HG03565 (cell line): ENCODE measurements at regions not wholly inside any gene's neighbourhood (a gene's known extent, or its start where the extent isn't known, plus 50 kb on each side); places are given as distances from the start of the nearest gene placed in this dataset.
"Not testable (repeated sequence)": the region's sequence is repeated elsewhere in the genome, so short reads cannot be mapped to it uniquely, and the experiment has no call there.

Source experiments
- ATAC-seq: cut with Tn5 transposase; IDR thresholded peaks from one replicate; pipeline ENCODE4 v1.9.1; 2021; ENCODE audit warnings: mild to moderate bottlenecking, moderate library complexity; ENCODE audit not compliant: unreplicated experiment

DNA sequence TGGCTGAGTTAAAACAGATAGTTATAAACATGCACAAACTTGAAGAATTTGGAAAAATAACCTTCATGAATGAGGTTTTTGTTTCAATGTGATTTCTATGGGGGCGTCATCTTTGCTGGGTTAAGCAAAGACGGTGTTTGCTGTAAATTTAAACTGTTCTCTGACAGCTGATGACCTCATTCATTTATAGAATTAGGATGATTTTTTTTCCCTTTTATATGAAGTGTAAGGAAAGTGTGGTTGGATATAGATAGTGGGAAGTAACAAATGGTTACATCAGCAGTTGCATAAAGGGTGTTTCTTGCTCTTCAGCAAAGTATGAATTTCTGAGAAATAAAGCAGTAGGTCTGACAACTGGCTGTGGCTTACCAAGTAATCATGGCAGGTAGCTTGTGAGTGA is 137.2 kb upstream of the CENPW start:
- no peak for ATAC-seq

DNA sequence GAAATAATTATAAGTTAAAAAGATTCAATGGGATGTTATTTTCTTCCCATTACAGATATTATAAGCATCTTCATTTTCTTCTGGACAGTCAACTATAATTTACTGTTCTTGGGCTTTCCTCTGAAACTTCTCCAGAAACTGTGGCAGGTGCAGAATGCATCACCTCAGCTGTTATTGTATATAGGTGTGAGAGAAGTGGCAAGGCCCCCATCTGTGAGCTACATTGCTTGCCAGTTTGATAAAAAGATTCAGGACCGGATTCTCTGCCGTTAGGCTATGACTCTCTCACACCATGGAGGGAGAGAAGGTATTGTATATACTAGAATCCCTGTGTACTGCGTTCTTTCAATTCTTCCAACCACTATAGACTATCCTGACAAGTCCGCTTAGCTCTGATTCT is 135.8 kb upstream of the CENPW start:
- ATAC-seq = no peak

DNA sequence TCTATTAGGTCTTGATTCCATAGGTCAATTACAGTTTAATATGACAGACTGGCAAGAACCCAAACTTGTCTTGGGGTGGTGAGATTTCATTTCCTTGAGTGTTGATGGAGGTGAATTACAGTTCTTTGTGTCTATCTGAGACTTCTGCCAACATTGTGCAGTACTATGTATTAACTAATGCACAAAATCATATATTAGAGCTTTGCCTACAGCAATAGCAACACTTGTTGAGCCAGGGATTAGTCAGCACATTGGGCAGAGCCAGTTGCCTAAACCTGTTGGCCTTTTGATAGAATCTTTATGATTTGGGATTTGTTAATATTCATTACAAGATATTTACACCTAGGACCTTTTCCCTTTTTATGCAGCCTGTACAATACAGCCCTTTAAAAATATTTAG is 135.3 kb upstream of the CENPW start:
- ATAC-seq = no peak

DNA sequence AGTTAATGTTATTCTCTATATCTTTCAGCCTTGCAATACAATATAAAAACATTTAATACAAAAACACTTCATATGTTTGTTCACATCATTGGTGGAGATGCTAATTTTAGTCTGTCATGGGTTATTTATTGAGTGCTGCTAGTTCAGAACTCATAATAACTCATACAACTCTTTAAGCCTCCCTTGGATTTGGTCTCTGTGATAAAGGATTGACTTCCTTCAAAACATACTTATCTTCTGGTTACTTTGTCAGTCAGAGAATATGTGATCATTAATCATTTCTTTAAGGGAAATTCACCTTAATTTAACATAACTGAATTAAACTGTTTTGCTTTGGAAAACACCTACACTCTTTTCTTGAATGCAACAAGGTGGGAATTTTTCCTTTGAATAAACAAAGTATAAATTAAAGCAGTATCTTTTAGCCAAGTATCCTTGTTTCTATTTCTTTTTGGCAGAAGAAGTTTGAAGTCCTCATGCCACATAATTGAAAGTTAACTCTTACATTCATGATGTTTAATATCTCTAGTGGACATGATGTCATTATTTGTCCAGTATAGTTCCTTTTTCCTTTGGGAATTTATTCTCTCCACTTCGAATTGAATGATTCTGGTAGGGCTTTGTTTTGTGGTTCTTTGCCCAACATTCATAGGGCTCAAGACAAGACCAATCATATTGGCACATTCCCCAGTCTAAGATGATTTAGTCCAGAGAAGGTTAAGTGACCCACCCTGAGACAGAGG is 133.2 kb upstream of the CENPW start:
- ATAC-seq = no peak

DNA sequence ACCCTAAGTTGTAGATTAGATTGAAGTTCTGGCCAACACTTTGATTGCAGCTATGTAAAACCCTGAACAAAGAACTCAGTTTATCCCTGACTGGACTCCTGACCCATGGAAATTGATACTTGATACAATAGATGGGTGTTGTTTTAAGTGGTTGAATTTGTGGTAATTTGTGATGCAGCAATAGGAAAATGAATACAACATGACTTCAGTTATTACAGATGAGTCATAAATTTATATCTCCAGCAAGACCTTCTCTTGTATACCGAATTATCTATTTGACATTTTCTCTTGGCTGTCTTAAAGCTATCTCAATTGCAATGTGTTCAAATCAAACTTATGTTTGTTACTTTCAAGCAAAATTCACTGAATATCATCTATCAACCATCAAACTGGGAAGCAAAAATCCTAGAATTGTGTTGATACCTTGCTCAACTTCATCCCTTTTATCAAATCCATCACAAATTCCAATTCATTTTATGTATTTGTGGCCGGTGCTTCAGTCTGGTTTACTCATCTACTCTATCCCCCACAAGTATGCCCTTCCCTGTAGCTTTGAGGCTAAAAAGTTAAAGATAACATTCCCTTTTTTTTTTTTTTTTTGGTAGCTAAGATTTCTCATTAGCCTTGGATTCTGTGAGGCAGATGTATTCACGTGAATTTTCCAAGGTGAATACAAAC is 129.4 kb upstream of the CENPW start:
- ATAC-seq = no peak

DNA sequence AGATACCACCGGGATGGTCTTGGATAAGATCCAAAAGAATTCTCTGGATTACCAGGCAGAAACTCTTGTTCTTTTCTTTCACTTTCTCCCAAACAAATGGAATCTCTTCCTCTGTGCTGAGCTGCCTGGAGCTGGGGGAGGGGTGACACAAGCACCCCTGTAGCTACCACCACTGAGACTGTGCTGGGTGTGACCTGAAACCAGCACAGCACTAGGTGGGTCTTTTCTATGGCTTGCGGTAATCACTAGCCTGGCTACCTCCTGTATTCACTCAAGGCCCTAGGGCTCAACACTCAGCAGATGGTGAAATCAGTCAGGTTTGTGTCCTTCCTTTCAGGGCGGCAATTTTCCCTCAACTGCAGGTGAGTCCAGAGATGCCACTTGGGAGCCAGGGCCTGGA is 122.4 kb upstream of the CENPW start:
- no peak for ATAC-seq

DNA sequence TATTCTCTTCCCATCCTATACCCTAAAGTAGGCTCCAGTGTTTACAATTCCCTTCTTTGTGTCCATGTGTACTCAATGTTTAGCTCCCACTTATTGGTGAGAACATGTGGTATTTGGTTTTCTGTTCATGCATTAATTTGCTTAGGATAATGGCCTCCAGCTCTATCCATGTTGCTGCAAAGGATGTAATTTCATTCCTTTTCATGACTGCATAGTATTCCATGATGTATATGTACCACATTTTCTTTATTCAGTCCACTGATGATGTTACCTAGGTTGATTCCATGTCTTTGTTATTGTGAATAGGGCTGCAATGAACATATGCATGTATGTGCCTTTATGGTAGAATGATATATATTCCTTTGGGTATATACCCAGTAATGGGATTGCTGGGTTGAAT is 119.0 kb upstream of the CENPW start:
- not testable (repeated sequence) for ATAC-seq

DNA sequence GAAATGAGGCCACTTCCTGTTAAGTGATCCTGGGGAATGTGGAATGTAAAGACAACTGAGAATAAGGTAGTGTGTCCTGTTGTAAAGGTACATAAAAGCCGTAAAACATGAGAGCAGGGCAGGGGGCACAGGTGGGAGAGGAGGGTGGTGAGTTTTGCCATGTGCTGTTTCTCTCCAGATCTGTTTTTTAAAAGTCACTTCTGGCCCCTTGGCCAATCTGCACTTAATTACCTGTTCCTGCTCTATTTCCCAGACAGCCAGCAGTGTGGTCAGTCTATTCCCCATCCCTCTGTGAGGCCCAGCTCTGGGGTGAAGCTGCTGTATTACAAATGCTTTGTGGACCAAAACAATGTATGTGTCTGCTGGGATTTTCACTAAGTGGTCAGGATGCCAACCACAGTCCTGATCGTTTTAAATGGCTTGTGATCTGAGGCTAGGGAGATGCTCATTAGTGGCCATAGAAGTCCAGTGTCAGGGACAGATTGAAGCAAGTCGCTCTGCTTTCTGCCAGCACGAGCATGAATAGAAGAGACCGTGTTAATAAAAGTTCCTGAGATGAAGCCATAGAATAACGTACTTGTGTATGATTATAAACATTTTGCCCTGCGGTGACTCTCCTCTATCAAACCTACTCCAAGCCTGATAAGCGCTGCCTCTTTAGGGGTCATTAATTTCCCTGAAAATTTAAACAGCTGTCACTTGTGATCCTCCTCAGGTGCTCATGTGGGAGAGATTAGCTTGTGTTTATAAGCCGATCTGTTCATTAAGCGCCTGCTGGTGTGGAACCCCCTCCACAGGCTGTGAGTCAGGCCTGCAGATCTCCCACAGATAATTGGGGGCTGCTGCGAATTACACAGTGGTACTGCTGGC is 111.8 kb upstream of the CENPW start:
- no peak for ATAC-seq

DNA sequence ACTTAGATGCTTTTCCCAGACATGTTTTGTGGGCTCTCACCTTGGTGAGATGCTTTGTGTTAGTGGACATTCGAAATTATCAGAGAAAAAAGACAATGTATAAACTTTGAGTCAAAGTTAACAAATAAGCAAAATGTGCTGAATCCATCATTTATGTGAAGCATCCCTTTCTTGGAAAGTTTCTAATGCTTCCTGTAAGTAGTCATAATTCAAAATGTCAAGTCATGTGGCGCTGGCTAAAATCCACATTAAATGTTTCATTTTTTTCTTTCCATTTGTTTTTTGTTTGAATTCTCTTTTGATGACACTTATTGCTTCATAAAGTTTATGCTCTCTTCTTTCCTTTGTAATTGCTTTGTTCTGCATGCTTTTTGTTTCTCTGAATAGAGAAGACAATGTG is 107.2 kb upstream of the CENPW start:
- no peak for ATAC-seq

DNA sequence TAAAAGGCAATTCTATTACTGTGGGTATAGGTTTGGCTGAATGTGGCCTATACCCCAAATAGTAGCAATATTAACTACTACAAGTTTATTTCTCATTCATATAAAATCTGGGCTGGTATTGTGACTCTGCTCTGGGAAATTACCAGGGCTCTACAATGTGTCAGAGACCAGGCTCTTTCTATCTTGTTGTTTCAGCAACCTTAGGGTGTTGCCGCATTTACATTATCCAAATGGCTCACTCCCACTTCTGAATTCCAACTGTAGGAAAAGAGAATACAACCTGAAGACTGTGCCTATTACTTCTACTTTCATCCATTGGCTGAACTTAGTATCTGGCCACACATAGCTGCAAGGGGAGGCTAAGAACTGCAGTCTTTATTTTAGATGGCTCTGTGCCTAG is 106.7 kb upstream of the CENPW start:
- no peak for ATAC-seq

DNA sequence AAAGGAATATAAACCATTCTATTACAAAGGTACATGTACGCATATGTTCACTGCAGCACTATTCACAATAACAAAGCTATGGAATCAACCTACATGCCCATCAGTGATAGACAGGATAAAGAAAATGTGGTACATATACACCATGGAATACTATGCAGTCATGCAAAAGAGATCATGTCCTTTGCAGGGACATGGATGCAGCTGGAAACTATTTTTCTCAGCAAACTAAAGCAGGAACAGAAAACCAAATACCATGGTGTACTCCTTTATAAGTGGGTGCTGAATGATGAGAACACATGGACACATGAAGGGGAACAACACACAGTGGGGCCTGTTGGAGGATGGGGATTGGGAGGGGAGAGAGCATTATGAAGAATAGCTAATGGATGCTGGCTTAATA is 104.6 kb upstream of the CENPW start:
- no peak for ATAC-seq

DNA sequence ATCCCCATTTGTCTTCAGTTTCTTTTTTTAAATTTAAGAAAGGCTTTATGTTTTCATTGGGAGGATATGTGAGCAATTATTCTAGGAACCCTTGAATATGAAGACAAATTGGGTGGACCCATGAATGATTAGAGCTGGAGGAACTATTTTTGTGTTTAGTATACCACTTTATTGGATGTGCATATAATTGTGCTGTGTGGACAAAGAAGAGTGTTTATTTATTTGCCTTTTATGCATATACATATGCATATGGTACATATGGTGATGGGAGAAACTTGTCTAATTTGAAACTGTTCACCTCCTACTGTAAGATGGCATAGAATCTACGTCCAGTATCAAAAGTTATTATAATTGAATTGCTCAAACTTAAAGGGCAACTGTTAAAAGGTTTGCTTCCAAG is 94.8 kb upstream of the CENPW start:
- no peak for ATAC-seq

DNA sequence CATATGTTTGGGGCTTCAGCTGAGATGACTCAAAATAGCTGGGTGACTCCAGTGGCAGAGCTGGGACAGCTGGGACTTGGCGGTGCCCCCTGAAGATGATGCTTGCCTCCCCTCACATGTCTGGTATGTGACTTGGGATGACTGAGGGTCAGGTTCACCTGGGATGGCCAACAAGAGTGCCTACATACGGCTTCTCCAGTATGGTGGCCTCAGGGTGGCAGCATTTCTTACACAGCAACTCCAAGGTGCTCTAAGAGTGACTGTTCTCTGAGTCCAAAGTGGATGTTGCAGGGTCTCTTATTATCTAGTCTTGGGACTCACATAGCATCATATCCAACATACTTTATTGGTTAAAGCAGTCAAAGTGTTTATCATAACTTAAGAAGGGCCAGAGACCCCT is 87.8 kb upstream of the CENPW start:
- ATAC-seq = no peak

DNA sequence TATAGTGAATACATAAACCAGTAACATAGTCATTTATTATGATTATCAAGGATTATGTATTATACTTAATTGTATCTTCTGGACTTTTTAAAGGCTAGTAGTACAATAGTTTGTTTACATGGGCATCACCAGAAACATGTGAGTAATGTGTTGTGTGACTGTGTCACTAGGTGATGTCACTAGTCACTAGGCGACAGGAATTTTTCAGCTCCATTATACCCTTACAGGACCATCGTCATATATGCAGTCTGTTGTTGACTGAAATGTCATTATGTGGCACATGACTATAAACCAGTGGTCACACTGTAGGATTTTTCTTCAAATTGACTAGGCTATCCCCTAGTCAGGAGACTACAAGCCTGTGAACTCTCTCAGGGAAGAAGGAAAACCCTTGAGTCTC is 86.5 kb upstream of the CENPW start:
- no peak for ATAC-seq

DNA sequence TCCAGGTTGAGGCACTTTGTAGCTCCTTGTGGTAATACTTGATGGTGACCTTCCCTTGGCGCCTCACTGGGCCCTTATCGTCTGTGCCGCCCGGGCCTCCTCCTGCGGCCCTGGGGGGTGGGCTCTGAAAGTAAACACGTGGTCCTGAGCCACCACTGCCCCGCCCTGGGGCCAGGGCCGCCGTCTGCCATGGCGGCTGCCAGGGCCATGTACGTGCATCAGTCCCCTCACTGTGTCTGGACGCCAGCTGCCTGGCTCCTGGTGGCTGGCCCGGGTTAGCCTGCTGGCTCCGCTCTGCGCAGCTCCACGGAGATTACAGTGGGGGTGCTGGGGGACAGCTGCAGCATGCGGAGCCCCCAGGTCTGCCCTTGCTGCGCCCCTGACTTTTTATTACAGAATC is 81.8 kb upstream of the CENPW start:
- ATAC-seq = no peak

DNA sequence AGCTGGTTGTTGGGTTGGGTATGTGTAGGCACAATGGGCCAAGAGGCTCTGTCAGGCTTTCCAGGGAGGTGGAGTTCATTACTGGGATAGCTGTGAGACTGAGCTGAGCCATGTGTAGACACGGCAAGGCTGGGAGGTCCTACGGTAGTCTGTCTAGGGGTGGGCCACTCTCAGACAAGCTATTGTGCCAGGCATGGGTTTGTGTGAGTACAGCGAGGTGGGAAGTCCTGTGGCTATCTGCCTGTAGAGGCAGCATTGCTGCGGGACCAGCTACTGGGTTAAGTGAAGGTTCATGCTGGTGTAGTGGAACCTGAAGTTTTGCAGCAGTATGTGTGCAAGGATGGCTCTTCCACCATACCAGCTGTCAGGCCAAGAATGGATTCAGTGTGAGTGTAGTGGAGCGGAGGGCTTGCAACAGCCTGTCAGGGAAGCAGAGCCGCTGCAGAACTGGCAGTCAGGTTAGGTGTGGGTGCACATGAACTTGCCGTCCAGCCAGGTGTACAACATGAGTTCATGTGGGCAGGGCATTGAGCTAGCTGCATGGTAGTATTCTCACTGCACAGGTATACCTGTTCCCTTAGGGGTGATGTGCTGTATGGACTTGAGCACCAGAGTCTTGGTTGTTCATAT is 78.0 kb upstream of the CENPW start:
- no peak for ATAC-seq

DNA sequence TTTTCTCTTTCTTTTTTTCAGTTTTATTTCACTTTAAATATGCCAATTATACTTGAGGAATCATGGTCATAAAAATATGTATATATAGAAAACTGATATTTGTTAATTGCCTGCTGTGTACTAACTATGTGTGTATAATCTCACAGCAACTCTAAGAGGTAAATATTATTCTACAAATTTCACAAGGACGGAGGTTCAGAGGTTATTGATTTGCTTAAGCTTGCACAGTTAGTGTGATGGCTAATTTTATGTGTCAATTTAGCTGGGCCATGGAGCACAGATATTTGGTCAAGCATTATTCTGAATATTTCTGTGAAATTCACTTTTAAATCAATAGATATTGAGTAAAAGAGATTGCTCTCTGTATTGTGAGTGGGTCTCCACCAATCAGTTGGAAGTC is 75.7 kb upstream of the CENPW start:
- ATAC-seq = no peak

DNA sequence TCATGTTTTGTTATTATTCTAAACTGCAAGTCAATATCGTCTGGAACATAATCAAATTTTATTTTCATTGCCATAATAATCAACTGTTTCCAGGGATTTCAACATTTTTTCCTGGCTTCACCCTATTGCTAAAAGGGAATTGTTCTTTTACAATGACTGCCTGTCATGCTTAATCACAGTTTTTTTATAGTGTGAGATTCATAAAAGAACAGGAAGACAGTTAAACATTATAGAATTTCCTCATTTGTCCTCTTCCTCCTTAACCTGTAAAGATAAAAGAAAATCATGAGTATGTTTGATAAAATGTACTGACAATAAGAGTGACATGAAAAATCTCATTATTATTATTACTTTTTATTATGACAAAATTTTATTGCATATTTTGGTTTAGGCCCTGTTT is 73.3 kb upstream of the CENPW start:
- no peak for ATAC-seq

DNA sequence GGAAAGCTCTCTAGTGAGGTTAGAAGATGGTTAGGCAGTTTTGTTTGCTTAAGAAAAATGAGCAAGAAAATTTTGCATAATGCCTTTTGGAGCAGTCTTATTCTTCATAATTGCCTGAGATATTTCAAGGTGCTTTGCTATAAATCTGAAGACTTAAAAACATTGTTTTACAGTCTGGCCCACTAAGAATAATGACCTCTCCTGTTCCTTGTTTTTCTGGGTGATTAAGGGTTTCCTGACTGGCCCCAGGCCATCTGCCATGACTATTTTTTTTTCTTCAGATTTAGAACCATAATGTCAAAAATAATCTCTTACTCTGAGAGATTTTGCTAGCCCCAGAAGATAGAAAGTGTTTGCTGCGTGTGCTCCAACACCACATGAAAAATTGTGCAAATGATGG is 72.3 kb upstream of the CENPW start:
- ATAC-seq = no peak

DNA sequence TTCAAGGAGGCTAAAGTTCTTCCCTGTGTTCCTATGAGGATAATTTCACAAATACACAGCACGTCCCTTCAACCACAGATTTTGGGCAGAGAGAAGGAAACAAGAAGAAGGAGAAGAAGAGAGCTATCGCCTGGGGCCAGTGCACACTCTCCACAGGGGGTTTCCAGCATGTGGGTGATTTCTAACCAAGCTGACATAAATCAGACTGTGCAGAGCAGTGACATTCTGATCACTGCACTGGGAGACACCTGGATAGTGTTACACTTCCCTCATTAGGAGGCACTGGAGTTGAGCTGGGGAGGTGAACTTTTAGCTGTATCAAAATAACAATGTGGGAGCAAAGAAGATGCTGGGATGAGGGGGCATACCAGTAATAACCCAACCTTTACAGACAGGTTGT is 71.8 kb upstream of the CENPW start:
- peak; percentile 87 for ATAC-seq

DNA sequence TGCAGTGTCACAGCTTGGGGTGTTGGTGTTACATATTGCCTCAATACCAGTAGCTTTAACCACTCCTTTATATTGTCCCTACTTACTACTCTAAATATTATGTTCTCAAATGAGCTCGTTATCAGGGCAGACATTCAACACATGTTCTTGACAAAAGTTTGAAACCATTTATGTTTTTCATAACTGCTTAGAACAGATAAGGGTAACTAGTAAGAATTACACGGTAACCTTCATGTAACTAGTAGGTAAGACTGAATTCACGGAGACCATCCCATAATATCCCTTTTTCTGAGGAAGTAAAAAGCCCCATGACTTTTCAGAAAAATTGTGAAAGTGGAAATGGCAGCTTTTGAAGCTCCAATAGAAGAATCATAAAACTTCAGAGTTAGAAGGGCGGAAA is 59.6 kb upstream of the CENPW start:
- no peak for ATAC-seq
